DND-41 (cell line): ENCODE measurements at regions not wholly inside any gene's neighbourhood (a gene's known extent, or its start where the extent isn't known, plus 50 kb on each side); places are given as distances from the start of the nearest gene placed in this dataset.

Experiments
- EZH2 ChIP-seq: IDR thresholded peaks from 3 replicates; pipeline ENCODE4 v1.6.1; 2012; ENCODE audit warnings: borderline replicate concordance, low read depth, mild to moderate bottlenecking, moderate library complexity, low read length, inconsistent platforms; ENCODE audit not compliant: severe bottlenecking
- TF ChIP-seq, protein P1 (sequence below): IDR thresholded peaks from 2 replicates; pipeline ENCODE4 v1.5.1; 2012; ENCODE audit warnings: borderline replicate concordance, low read length, moderate library complexity, mild to moderate bottlenecking; ENCODE audit not compliant: poor library complexity, severe bottlenecking; ENCODE audit errors: extremely low read depth

DNA sequence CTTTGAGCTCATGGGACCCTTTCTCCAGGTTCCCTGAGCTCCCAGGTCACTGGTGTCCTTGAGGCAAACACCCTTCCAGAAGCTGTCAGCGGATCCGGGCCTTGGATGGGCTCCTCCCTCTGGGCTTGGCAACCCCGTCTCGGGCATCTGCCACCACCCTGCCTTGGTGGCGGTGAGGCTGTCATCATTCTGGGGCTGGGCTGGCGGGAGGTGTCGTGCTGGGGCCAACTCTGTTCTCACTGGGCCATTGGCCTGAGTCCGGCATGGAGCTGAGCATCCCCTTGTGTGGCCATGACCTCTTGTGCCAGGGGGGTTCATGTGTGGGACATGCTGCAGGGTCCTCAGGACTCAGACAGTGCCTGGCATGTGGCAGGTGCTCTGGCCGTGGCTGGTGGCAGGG is 197.6 kb downstream of the LAT start:
- TF ChIP-seq, protein P1, sequence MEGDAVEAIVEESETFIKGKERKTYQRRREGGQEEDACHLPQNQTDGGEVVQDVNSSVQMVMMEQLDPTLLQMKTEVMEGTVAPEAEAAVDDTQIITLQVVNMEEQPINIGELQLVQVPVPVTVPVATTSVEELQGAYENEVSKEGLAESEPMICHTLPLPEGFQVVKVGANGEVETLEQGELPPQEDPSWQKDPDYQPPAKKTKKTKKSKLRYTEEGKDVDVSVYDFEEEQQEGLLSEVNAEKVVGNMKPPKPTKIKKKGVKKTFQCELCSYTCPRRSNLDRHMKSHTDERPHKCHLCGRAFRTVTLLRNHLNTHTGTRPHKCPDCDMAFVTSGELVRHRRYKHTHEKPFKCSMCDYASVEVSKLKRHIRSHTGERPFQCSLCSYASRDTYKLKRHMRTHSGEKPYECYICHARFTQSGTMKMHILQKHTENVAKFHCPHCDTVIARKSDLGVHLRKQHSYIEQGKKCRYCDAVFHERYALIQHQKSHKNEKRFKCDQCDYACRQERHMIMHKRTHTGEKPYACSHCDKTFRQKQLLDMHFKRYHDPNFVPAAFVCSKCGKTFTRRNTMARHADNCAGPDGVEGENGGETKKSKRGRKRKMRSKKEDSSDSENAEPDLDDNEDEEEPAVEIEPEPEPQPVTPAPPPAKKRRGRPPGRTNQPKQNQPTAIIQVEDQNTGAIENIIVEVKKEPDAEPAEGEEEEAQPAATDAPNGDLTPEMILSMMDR: no peak
- no peak for TF ChIP-seq EZH2
